ENCODE measurements at regions not wholly inside any gene's neighbourhood (a gene's known extent, or its start where the extent isn't known, plus 50 kb on each side); places are given as distances from the start of the nearest gene placed in this dataset.

- Histone ChIP-seq H3K4me1 (ENCODE audit: insufficient read depth, low read length) (no peaks in the 10 kb centered on the region), H2BK12ac (ENCODE audit: insufficient read length, low read depth, low read length) (no peak overlapping the region), H4K5ac (ENCODE audit: insufficient read length, low read depth, low read length) (no peak overlapping the region), H3K4me2 (ENCODE audit: insufficient read depth, insufficient read length, low read length) (no peak overlapping the region), H2AK5ac (ENCODE audit: insufficient read length, low read length) (no peak overlapping the region), H3K27me3 (ENCODE audit: insufficient read depth, low read length) (no peaks in the 10 kb centered on the region), H3K23ac (ENCODE audit: insufficient read length, low read depth, low read length) (no peak overlapping the region), H3K9ac (ENCODE audit: extremely low read depth, insufficient read length, low read length) (no peak overlapping the region), H2BK120ac (ENCODE audit: low read depth, low read length, poor library complexity, severe bottlenecking) (no peak overlapping the region), H3K56ac (ENCODE audit: insufficient read length, low read depth, low read length) (no peak overlapping the region), H2AFZ (ENCODE audit: low read length) (no peak overlapping the region), H3T11ph (ENCODE audit: low read length) (no peak overlapping the region), H4K20me1 (ENCODE audit: control insufficient read depth, insufficient read depth, insufficient read length) (no peaks in the 10 kb centered on the region), H3K14ac (ENCODE audit: insufficient read depth, low read length) (no peak overlapping the region), H4K8ac (replicated peaks; ENCODE audit: insufficient read length, low read depth, low read length) (no peak overlapping the region), H3K79me1 (ENCODE audit: insufficient read depth, low read depth, low read length, poor library complexity, severe bottlenecking) (no peaks in the 10 kb centered on the region), H3K79me2 (ENCODE audit: insufficient read depth, low read length) (no peaks in the 10 kb centered on the region), H3K18ac (ENCODE audit: insufficient read length, low read depth, low read length) (no peak overlapping the region), H3K4ac (ENCODE audit: low read depth, low read length) (no peak overlapping the region), H3K23me2 (ENCODE audit: insufficient read length, low read depth, low read length, poor library complexity, severe bottlenecking) (no peaks in the 10 kb centered on the region), H4K91ac (ENCODE audit: insufficient read length, low read depth, low read length) (no peak overlapping the region), H3K9me3 (ENCODE audit: control insufficient read depth, low read depth, low read length) (no peaks in the 10 kb centered on the region), H2BK15ac (ENCODE audit: low read depth, low read length) (no peak overlapping the region), H2BK20ac (ENCODE audit: low read depth, low read length, poor library complexity, severe bottlenecking) (no peak overlapping the region), H2BK5ac (ENCODE audit: insufficient read length, low read length) (no peak overlapping the region), H3K27ac (ENCODE audit: insufficient read length, low read depth, low read length) (no peak overlapping the region)
- no CpG with 5 or more reads among the region's 3 CpGs for WGBS (ENCODE audit: extremely low coverage, insufficient read length, low lambda C conversion rate)
- DNase-seq: no peak
- TF ChIP-seq, protein P1, sequence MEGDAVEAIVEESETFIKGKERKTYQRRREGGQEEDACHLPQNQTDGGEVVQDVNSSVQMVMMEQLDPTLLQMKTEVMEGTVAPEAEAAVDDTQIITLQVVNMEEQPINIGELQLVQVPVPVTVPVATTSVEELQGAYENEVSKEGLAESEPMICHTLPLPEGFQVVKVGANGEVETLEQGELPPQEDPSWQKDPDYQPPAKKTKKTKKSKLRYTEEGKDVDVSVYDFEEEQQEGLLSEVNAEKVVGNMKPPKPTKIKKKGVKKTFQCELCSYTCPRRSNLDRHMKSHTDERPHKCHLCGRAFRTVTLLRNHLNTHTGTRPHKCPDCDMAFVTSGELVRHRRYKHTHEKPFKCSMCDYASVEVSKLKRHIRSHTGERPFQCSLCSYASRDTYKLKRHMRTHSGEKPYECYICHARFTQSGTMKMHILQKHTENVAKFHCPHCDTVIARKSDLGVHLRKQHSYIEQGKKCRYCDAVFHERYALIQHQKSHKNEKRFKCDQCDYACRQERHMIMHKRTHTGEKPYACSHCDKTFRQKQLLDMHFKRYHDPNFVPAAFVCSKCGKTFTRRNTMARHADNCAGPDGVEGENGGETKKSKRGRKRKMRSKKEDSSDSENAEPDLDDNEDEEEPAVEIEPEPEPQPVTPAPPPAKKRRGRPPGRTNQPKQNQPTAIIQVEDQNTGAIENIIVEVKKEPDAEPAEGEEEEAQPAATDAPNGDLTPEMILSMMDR (conservative IDR thresholded peaks at IDR 0.05): no peak
- H3K9me3 Mint-ChIP-seq: peaks cover 0 to 4% of the 10 kb centered on the region in 2 experiments; a peak in 3 of 5 replicates
- H3K4me3 Mint-ChIP-seq: no peak overlapping the region
- no peaks in the 10 kb centered on the region for H3K27me3 Mint-ChIP-seq (ENCODE audit: low read depth)
- H3K4me1 Mint-ChIP-seq: peaks cover 0 to 5% of the 10 kb centered on the region in 2 experiments; a peak in 2 of 4 replicates
- peaks cover 0 to 4% (median 2%) of the 10 kb centered on the region in 3 experiments; a peak in 4 of 7 replicates for H3K36me3 Mint-ChIP-seq (ENCODE audit: insufficient read depth in 1 of 3, low read depth in 3 of 3)
- no peak overlapping the region; a peak in 1 of 7 replicates for H3K27ac Mint-ChIP-seq
These were observed 142.6 kb downstream of the ELOVL4 start for GRCh38 chr6:79804732-79805131.

All from H9 (cell line).